Spleen (tissue), 11 donors: ENCODE measurements at regions not wholly inside any gene's neighbourhood (a gene's known extent, or its start where the extent isn't known, plus 50 kb on each side); places are given as distances from the start of the nearest gene placed in this dataset.

Experiments
- DNase-seq: peaks from one replicate; pipeline ENCODE4 v3.0.0-alpha.2; 2020
- H3K27ac ChIP-seq, 8 donors: fragments of 200-600 bp; sonication (generic) in 7 of 8; 1 replicate in 4 of 8; 2 replicates in 4 of 8; pipeline versions ENCODE4 v1.5.0 to v1.8.0; 2016 to 2021; ENCODE audit warnings: inconsistent platforms in 4 of 8, mild to moderate bottlenecking in 4 of 8, moderate library complexity in 1 of 8
- H3K27me3 ChIP-seq, 7 donors: fragments of 200-600 bp; sonication (generic) in 6 of 7; replicated peaks in 1 of 7; 1 replicate in 4 of 7; 2 replicates in 3 of 7; pipeline versions ENCODE4 v1.5.0 to v1.8.0; 2016 to 2021; ENCODE audit warnings: inconsistent platforms in 3 of 7, mild to moderate bottlenecking in 1 of 7
- H3K36me3 ChIP-seq, 6 donors: fragments of 200-600 bp; sonication (generic) in 5 of 6; 1 replicate in 4 of 6; 2 replicates in 2 of 6; pipeline versions ENCODE4 v1.5.0 to v1.8.0; 2016 to 2021; ENCODE audit warnings: inconsistent platforms in 2 of 6
- H3K4me1 ChIP-seq, 6 donors: fragments of 200-600 bp; sonication (generic) in 5 of 6; 1 replicate in 3 of 6; 2 replicates in 3 of 6; pipeline versions ENCODE4 v1.5.0 to v1.8.0; 2016 to 2021; ENCODE audit warnings: inconsistent platforms in 3 of 6
- H3K4me3 ChIP-seq, 8 donors: fragments of 200-600 bp; sonication (generic) in 7 of 8; 1 replicate in 4 of 8; 2 replicates in 4 of 8; pipeline versions ENCODE4 v1.5.0 to v1.8.0; 2016 to 2021; ENCODE audit warnings: inconsistent platforms in 4 of 8, mild to moderate bottlenecking in 4 of 8, moderate library complexity in 2 of 8
- H3K9me3 ChIP-seq, 8 donors: fragments of 200-600 bp; sonication (generic) in 7 of 8; 1 replicate in 4 of 8; 2 replicates in 4 of 8; pipeline versions ENCODE4 v1.5.0 to v1.8.0; 2016 to 2021; ENCODE audit warnings: inconsistent platforms in 4 of 8
- POLR2A ChIP-seq, 3 donors: fragments of 450-650 bp; IDR thresholded peaks; one replicate each; pipeline ENCODE4 v1.5.1; 2017; ENCODE audit warnings: antibody characterized with exemption in 3 of 3, mild to moderate bottlenecking in 1 of 3
- POLR2AphosphoS5 ChIP-seq, 3 donors: sonication (generic); formaldehyde crosslinking; IDR thresholded peaks; one replicate each; pipeline ENCODE4 v1.5.1; 2017; ENCODE audit warnings: antibody characterized with exemption in 3 of 3
- WGBS, 5 donors: extraction: QIAGEN DNeasy Blood & Tissue Kit in 3 of 5; methylation state at CpG; one replicate each; pipeline versions ENCODE4 v1.1.5 to v1.1.7; 2013 to 2018; 5-methylcytosine and 5-hydroxymethylcytosine counted together
- intact Hi-C: fragments of 100-400 bp; cut with DNase I; formaldehyde crosslinking; loops from one replicate; pipeline ENCODE4 v1.15.0; 2023; ENCODE audit warnings: low total_unique reads
- TF ChIP-seq, protein P1 (sequence below), 11 experiments: fragments of 200-600 bp in 7 of 11; fragments of 450-650 bp in 4 of 11; sonication (generic) in 4 of 11; IDR thresholded peaks in 8 of 11; conservative IDR thresholded peaks in 3 of 11; 1 replicate in 7 of 11; 2 replicates in 4 of 11; pipeline versions ENCODE4 v1.4.0 to v1.8.0; 2016 to 2021; ENCODE audit warnings: antibody characterized with exemption in 11 of 11, inconsistent platforms in 4 of 11, mild to moderate bottlenecking in 1 of 11
- donor health status: healthy with polysubstance abuse.
- donor health status: DM: no; HTN: no; CAD: no; lungs with moderate emphysema.
- donor health status: DM: no; HTN: no; CAD: no.
- donor health status: Bipolar disorder and iron deficiency.
- donor health status: healthy.
- donor health status: DM: no; HTN: no; CAD: no.
- donor health status: DM: yes; HTN: yes; CAD: no.

DNA sequence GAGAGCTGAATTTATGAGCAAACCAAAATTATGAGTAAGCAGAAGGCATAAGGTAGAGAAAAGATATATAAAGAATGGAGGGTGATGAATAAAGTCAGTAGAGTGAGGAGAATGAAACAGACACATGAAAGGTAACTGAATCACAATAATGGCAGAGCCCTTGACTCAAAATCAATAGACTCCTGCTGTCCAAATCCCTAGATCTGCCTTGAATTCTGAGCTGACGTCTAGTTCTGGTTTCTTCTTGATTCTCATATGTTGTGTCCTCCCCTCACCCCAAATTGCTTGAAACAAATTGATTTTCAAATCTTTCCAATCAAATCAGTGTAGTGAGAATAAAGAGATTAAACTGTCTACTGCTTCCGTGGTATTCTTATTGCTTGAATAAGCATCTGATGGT lies 86.6 kb upstream of the IQCM start:
- H3K9me3 ChIP-seq: no peaks in the 10 kb centered on the region
- intact Hi-C loops: no loop called here
- H3K27ac ChIP-seq: no peak overlapping the region
- no peaks in the 10 kb centered on the region for H3K36me3 ChIP-seq
- no peaks in the 10 kb centered on the region for H3K4me1 ChIP-seq
- 45 to 98% (median 73%) methylated on average over 2 of the region's 2 CpGs for WGBS, 5 donors
- TF ChIP-seq POLR2AphosphoS5 (IDR thresholded peaks at IDR 0.05) (no peak), POLR2A (IDR thresholded peaks at IDR 0.05) (no peak)
- TF ChIP-seq, protein P1, sequence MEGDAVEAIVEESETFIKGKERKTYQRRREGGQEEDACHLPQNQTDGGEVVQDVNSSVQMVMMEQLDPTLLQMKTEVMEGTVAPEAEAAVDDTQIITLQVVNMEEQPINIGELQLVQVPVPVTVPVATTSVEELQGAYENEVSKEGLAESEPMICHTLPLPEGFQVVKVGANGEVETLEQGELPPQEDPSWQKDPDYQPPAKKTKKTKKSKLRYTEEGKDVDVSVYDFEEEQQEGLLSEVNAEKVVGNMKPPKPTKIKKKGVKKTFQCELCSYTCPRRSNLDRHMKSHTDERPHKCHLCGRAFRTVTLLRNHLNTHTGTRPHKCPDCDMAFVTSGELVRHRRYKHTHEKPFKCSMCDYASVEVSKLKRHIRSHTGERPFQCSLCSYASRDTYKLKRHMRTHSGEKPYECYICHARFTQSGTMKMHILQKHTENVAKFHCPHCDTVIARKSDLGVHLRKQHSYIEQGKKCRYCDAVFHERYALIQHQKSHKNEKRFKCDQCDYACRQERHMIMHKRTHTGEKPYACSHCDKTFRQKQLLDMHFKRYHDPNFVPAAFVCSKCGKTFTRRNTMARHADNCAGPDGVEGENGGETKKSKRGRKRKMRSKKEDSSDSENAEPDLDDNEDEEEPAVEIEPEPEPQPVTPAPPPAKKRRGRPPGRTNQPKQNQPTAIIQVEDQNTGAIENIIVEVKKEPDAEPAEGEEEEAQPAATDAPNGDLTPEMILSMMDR (IDR thresholded peaks at IDR 0.05 in 8 of 11, conservative IDR thresholded peaks at IDR 0.05 in 3 of 11): no peak
- DNase-seq: no peak
- H3K4me3 ChIP-seq: no peak overlapping the region
- peaks cover 0 to 4% (median 0%) of the 10 kb centered on the region in 7 donors for H3K27me3 ChIP-seq

DNA sequence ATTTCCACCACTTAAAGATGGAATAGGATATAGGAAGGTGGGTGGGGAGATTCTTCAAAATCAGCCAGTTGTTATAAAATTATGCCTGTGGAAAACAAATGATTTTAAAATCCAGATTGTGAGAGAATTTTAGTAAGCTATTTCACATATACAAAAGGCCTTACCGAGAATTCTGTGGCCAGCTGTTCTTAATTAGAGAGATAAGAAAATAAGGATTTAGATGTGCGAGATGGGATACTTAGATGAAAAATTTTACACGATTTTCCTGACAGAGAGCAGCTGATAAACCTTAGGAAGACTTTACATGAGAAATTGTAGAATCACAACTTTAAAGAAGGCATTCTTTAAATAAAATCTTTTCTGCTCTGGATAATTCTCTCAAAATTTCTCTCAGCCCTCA lies 94.5 kb upstream of the IQCM start:
- H3K27ac ChIP-seq: no peak overlapping the region
- intact Hi-C loops: no loop called here
- no peaks in the 10 kb centered on the region for H3K4me1 ChIP-seq
- no peak for TF ChIP-seq POLR2AphosphoS5 (IDR thresholded peaks at IDR 0.05)
- TF ChIP-seq POLR2A (IDR thresholded peaks at IDR 0.05): no peak
- TF ChIP-seq, protein P1 (IDR thresholded peaks at IDR 0.05 in 8 of 11, conservative IDR thresholded peaks at IDR 0.05 in 3 of 11): no peak
- WGBS, 5 donors: 66 to 96% (median 86%) methylated on average over 3 of the region's 3 CpGs
- H3K36me3 ChIP-seq: no peaks in the 10 kb centered on the region
- H3K9me3 ChIP-seq: no peaks in the 10 kb centered on the region
- no peak overlapping the region for H3K4me3 ChIP-seq
- no peak for DNase-seq
- no peaks in the 10 kb centered on the region for H3K27me3 ChIP-seq

DNA sequence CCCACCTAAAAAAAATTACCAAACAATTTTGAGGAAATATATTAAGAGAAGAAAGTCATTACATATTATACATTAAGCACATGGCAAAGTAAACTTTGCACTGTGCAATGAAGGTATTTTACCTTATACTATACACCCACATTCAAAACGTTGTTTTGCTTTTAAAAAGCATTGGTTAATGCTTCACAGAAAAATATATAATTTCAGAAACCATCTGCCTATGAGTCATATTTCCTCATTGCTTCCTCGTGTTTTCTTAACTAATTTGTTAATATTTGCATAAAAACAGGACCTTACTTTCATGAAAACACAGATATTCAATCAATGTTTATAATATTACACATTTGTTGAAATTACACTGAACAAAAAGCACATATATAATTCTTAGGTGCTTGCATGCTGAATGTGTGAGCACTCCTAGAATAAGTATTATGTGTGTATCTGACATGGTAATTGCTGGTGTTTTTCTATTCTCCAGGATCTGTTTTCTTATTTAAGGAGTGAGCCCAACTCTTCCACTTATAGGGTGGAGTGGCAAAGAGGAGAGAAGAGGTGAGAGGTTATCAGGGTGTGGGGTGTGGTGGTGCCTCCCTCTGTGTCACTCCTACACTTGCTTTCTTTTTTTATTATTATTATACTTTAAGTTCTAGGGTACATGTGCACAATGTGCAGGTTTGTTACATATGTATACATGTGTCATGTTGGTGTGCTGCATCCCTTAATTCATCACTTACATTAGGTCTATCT lies 95.1 kb upstream of the IQCM start:
- no peaks in the 10 kb centered on the region for H3K9me3 ChIP-seq
- DNase-seq: no peak
- H3K27ac ChIP-seq: no peak overlapping the region
- no peaks in the 10 kb centered on the region for H3K27me3 ChIP-seq
- 19 to 42% (median 25%) methylated on average over 2 of the region's 2 CpGs for WGBS, 5 donors
- no peaks in the 10 kb centered on the region for H3K4me1 ChIP-seq
- no peaks in the 10 kb centered on the region for H3K36me3 ChIP-seq
- intact Hi-C loops: no loop called here
- no peak overlapping the region for H3K4me3 ChIP-seq
- TF ChIP-seq, protein P1 (IDR thresholded peaks at IDR 0.05 in 8 of 11, conservative IDR thresholded peaks at IDR 0.05 in 3 of 11): no peak

DNA sequence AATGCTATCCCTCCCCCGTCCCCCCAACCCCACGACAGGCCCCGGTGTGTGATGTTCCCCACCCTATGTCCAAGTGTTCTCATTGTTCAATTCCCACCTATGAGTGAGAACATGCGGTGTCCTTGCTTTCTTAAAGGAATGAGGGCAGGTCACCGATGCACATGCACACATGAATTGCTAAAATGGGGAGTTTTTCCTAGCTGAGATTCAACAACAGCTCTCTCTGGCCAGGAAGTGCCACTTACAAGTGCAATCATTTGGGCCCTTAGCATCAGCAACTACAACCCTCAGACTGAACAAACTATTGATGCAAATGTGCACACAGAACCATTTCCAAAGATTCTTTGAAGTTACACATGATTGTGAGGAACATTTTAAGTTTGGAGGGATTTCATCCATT lies 95.7 kb upstream of the IQCM start:
- Histone ChIP-seq H3K4me3 (no peak overlapping the region), H3K27ac (no peak overlapping the region), H3K4me1 (no peaks in the 10 kb centered on the region), H3K9me3 (no peaks in the 10 kb centered on the region), H3K36me3 (no peaks in the 10 kb centered on the region), H3K27me3 (no peaks in the 10 kb centered on the region)
- no peak for DNase-seq
- TF ChIP-seq POLR2AphosphoS5 (IDR thresholded peaks at IDR 0.05): no peak
- TF ChIP-seq, protein P1 (IDR thresholded peaks at IDR 0.05 in 8 of 11, conservative IDR thresholded peaks at IDR 0.05 in 3 of 11): no peak
- no peak for TF ChIP-seq POLR2A (IDR thresholded peaks at IDR 0.05)
- 75 to 93% (median 86%) methylated on average over 5 of the region's 5 CpGs for whole genome bisulfite sequencing, 5 donors
- intact Hi-C loops: no loop called here
